Osteoblast (primary cell): ENCODE measurements at regions not wholly inside any gene's neighbourhood (a gene's known extent, or its start where the extent isn't known, plus 50 kb on each side); places are given as distances from the start of the nearest gene placed in this dataset.

Source experiments
- DNase-seq: peaks from one replicate; pipeline ENCODE4 v3.0.0; 2011; ENCODE audit warnings: low spot score, mixed read lengths; ENCODE audit not compliant: insufficient read length; ENCODE audit errors: missing footprints
- H2AFZ ChIP-seq: 2 replicates; pipeline ENCODE4 v1.6.0; 2011; ENCODE audit warnings: mild to moderate bottlenecking, low read length
- H3K27ac ChIP-seq: 2 replicates; pipeline ENCODE4 v1.5.1; 2011; ENCODE audit warnings: mild to moderate bottlenecking, low read depth, low read length, moderate library complexity
- H3K27me3 ChIP-seq: 2 replicates; pipeline ENCODE4 v1.6.0; 2012; ENCODE audit warnings: mild to moderate bottlenecking, control low read depth, inconsistent platforms, low read length, moderate library complexity; ENCODE audit not compliant: insufficient read depth
- H3K36me3 ChIP-seq: 2 replicates; pipeline ENCODE4 v1.5.1; 2011; ENCODE audit warnings: mild to moderate bottlenecking, low read length, control low read depth, moderate library complexity; ENCODE audit not compliant: insufficient read depth
- H3K4me1 ChIP-seq: 2 replicates; pipeline ENCODE4 v1.5.1; 2011; ENCODE audit warnings: mild to moderate bottlenecking, low read length, control low read depth, moderate library complexity; ENCODE audit not compliant: insufficient read depth
- H3K4me2 ChIP-seq: 2 replicates; pipeline ENCODE4 v1.6.0; 2011; ENCODE audit warnings: mild to moderate bottlenecking, low read length; ENCODE audit not compliant: insufficient read depth
- H3K4me3 ChIP-seq: fragments of 200-600 bp; sonication (generic); 3 replicates; pipeline ENCODE4 v1.5.1; 2012; ENCODE audit warnings: mild to moderate bottlenecking, low read length, inconsistent platforms; ENCODE audit not compliant: insufficient read depth
- H3K79me2 ChIP-seq: 2 replicates; pipeline ENCODE4 v1.6.0; 2012; ENCODE audit warnings: mild to moderate bottlenecking, low read length, control low read depth, inconsistent platforms; ENCODE audit not compliant: insufficient read depth
- H3K9me3 ChIP-seq: 2 replicates; pipeline ENCODE4 v1.5.1; 2011; ENCODE audit warnings: low read depth, low read length, control low read depth
- H4K20me1 ChIP-seq: 2 replicates; pipeline ENCODE4 v1.6.0; 2012; ENCODE audit warnings: mild to moderate bottlenecking, low read length, control low read depth; ENCODE audit not compliant: insufficient read depth
- CTCF ChIP-seq: IDR thresholded peaks from 2 replicates; pipeline ENCODE4 v1.5.1; 2011; ENCODE audit warnings: mild to moderate bottlenecking, low read depth, low read length, moderate library complexity; ENCODE audit errors: extremely low read depth

GRCh38 chr10:108905171-108905570 lies 1018.1 kb downstream of the XPNPEP1 start:
- Histone ChIP-seq H3K4me3 (no peak overlapping the region), H3K36me3 (no peaks in the 10 kb centered on the region), H3K27ac (no peak overlapping the region), H3K79me2 (no peaks in the 10 kb centered on the region), H3K9me3 (no peaks in the 10 kb centered on the region), H3K4me1 (no peaks in the 10 kb centered on the region), H4K20me1 (no peaks in the 10 kb centered on the region), H2AFZ (no peak overlapping the region), H3K4me2 (no peak overlapping the region), H3K27me3 (no peaks in the 10 kb centered on the region)
- TF ChIP-seq CTCF, result no peak
- no peak for DNase-seq

- Histone ChIP-seq H3K4me1 (no peaks in the 10 kb centered on the region), H4K20me1 (no peaks in the 10 kb centered on the region), H3K4me3 (no peak overlapping the region), H3K36me3 (no peaks in the 10 kb centered on the region), H3K4me2 (no peak overlapping the region), H3K27ac (no peak overlapping the region), H2AFZ (no peak overlapping the region), H3K9me3 (no peaks in the 10 kb centered on the region), H3K27me3 (no peaks in the 10 kb centered on the region), H3K79me2 (no peaks in the 10 kb centered on the region)
- DNase-seq, result no peak
- TF ChIP-seq CTCF, result no peak
Measured at GRCh38 chr10:108904163-108904838, 1019.0 kb downstream of the XPNPEP1 start.

- no peak for DNase-seq
- H3K9me3 ChIP-seq, result no peaks in the 10 kb centered on the region
- no peaks in the 10 kb centered on the region for H3K27me3 ChIP-seq
- no peak overlapping the region for H3K4me3 ChIP-seq
- no peak for TF ChIP-seq CTCF
- H3K4me2 ChIP-seq, result no peak overlapping the region
- H3K4me1 ChIP-seq, result no peaks in the 10 kb centered on the region
- no peak overlapping the region for H2AFZ ChIP-seq
- no peaks in the 10 kb centered on the region for H3K79me2 ChIP-seq
- no peaks in the 10 kb centered on the region for H4K20me1 ChIP-seq
- no peaks in the 10 kb centered on the region for H3K36me3 ChIP-seq
- H3K27ac ChIP-seq, result no peak overlapping the region
Measured at GRCh38 chr10:108902619-108903285, 1020.6 kb downstream of the XPNPEP1 start.

GRCh38 chr10:108901781-108902618 lies 1021.3 kb downstream of the XPNPEP1 start:
- no peak overlapping the region for H3K27ac ChIP-seq

More at GRCh38 chr10:108901781-108902618, 1021.3 kb downstream of the XPNPEP1 start:
- H2AFZ ChIP-seq, result no peak overlapping the region
- H3K9me3 ChIP-seq, result no peaks in the 10 kb centered on the region
- DNase-seq, result no peak
- H3K4me1 ChIP-seq, result no peaks in the 10 kb centered on the region
- H3K36me3 ChIP-seq, result no peaks in the 10 kb centered on the region
- no peak for TF ChIP-seq CTCF
- H4K20me1 ChIP-seq, result no peaks in the 10 kb centered on the region
- no peaks in the 10 kb centered on the region for H3K79me2 ChIP-seq
- no peak overlapping the region for H3K4me3 ChIP-seq
- no peak overlapping the region for H3K4me2 ChIP-seq
- no peaks in the 10 kb centered on the region for H3K27me3 ChIP-seq
